GM23338 (cell line): ENCODE measurements at regions not wholly inside any gene's neighbourhood (a gene's known extent, or its start where the extent isn't known, plus 50 kb on each side); places are given as distances from the start of the nearest gene placed in this dataset.

ENCODE experiments used
- ATAC-seq: fragments of 200-7000 bp; cut with Tn5 transposase; 3 replicates; pipeline ENCODE4 v1.9.1; 2020
- DNase-seq: peaks from one replicate; pipeline ENCODE4 v3.0.0-alpha.2; 2015; ENCODE audit warnings: low spot score
- H2AFZ ChIP-seq: fragments of 200-600 bp; sonication (generic); 2 replicates; pipeline ENCODE4 v1.8.0; 2016; ENCODE audit warnings: antibody characterized with exemption, mild to moderate bottlenecking, moderate library complexity
- H3F3A ChIP-seq: fragments of 200-600 bp; sonication (generic); replicated peaks from 2 replicates; pipeline ENCODE4 v1.8.0; 2017; ENCODE audit warnings: antibody characterized with exemption, mixed run types, low read depth
- H3K27ac ChIP-seq: fragments of 200-600 bp; sonication (generic); 2 replicates; pipeline ENCODE4 v1.6.1; 2016; ENCODE audit warnings: low read depth
- H3K27me3 ChIP-seq: fragments of 200-600 bp; sonication (generic); 2 replicates; pipeline ENCODE4 v1.8.0; 2016; ENCODE audit warnings: mild to moderate bottlenecking, mixed run types, moderate library complexity; ENCODE audit not compliant: insufficient read depth
- H3K36me3 ChIP-seq: fragments of 200-600 bp; sonication (generic); 2 replicates; pipeline ENCODE4 v1.8.0; 2016; ENCODE audit warnings: mild to moderate bottlenecking; ENCODE audit not compliant: insufficient read depth
- H3K4me1 ChIP-seq: fragments of 200-600 bp; sonication (generic); 2 replicates; pipeline ENCODE4 v1.8.0; 2016; ENCODE audit warnings: mild to moderate bottlenecking, moderate library complexity; ENCODE audit not compliant: insufficient read depth
- H3K4me2 ChIP-seq: fragments of 200-600 bp; sonication (generic); 2 replicates; pipeline ENCODE4 v1.7.1; 2017; ENCODE audit warnings: mixed run types
- H3K4me3 ChIP-seq: fragments of 200-600 bp; sonication (generic); 2 replicates; pipeline ENCODE4 v1.6.1; 2016; ENCODE audit warnings: mixed run types
- H3K79me2 ChIP-seq: fragments of 200-600 bp; sonication (generic); replicated peaks from 2 replicates; pipeline ENCODE4 v1.8.0; 2017; ENCODE audit warnings: mild to moderate bottlenecking; ENCODE audit not compliant: insufficient read depth
- H3K9me2 ChIP-seq: fragments of 200-600 bp; sonication (generic); 2 replicates; pipeline ENCODE4 v1.8.0; 2017; ENCODE audit not compliant: insufficient read depth
- H4K20me1 ChIP-seq: fragments of 200-600 bp; sonication (generic); replicated peaks from 2 replicates; pipeline ENCODE4 v1.8.0; 2017; ENCODE audit warnings: mild to moderate bottlenecking; ENCODE audit not compliant: insufficient read depth
- H3K27ac Mint-ChIP-seq: 2 replicates; pipeline ENCODE4 v1.8.0; 2020; ENCODE audit warnings: inconsistent platforms, mild to moderate bottlenecking, moderate library complexity, mixed read lengths
- H3K27me3 Mint-ChIP-seq: 3 replicates; pipeline ENCODE4 v1.8.0; 2022; ENCODE audit warnings: low read depth, mild to moderate bottlenecking, moderate library complexity, mixed read lengths, inconsistent platforms; ENCODE audit not compliant: insufficient read depth, poor library complexity
- H3K36me3 Mint-ChIP-seq: 3 replicates; pipeline ENCODE4 v1.8.0; 2021; ENCODE audit warnings: low read depth, mild to moderate bottlenecking, inconsistent platforms, moderate library complexity, mixed read lengths
- H3K4me1 Mint-ChIP-seq: 3 replicates; pipeline ENCODE4 v1.8.0; 2020; ENCODE audit warnings: mild to moderate bottlenecking, inconsistent platforms, mixed read lengths
- H3K4me3 Mint-ChIP-seq: 3 replicates; pipeline ENCODE4 v1.8.0; 2021; ENCODE audit warnings: moderate library complexity, mild to moderate bottlenecking, inconsistent platforms, mixed read lengths
- H3K9me3 Mint-ChIP-seq: 3 replicates; pipeline ENCODE4 v1.8.0; 2020; ENCODE audit warnings: moderate library complexity, mild to moderate bottlenecking, inconsistent platforms, mixed read lengths
- CREB1 ChIP-seq: fragments of 250-450 bp; sonication (Bioruptor Pico); IDR thresholded peaks from 2 replicates; pipeline ENCODE4 v1.5.0; 2020; ENCODE audit warnings: low read depth, mild to moderate bottlenecking, moderate library complexity
- CTCF ChIP-seq, 2 experiments: fragments of 200-600 bp in 1 of 2; sonication (generic) in 1 of 2; conservative IDR thresholded peaks; 2 replicates each; pipeline versions ENCODE4 v1.5.1 to v1.6.1; 2016 to 2017; ENCODE audit warnings: antibody characterized with exemption in 2 of 2, low read depth in 2 of 2, mild to moderate bottlenecking in 2 of 2, moderate library complexity in 1 of 2
- EZH2 ChIP-seq: fragments of 200-600 bp; sonication (generic); IDR thresholded peaks from one replicate; pipeline ENCODE4 v1.8.0; 2017; ENCODE audit warnings: antibody characterized with exemption, mild to moderate bottlenecking, low read depth; ENCODE audit not compliant: unreplicated experiment
- JUNB ChIP-seq: IDR thresholded peaks from one replicate; pipeline ENCODE4 v1.6.1; 2016; ENCODE audit warnings: antibody characterized with exemption; ENCODE audit not compliant: unreplicated experiment
- STAT1 ChIP-seq: IDR thresholded peaks from one replicate; pipeline ENCODE4 v1.6.1; 2016; ENCODE audit warnings: antibody characterized with exemption; ENCODE audit not compliant: unreplicated experiment
- ZNF114 ChIP-seq: fragments of 250-450 bp; sonication (Bioruptor Pico); IDR thresholded peaks from 2 replicates; pipeline ENCODE4 v1.5.0; 2020; ENCODE audit warnings: mild to moderate bottlenecking, moderate library complexity
- ZNF462 ChIP-seq: fragments of 250-450 bp; sonication (Bioruptor Pico); IDR thresholded peaks from 2 replicates; pipeline ENCODE4 v1.5.0; 2020; ENCODE audit warnings: mild to moderate bottlenecking, moderate library complexity

- TF ChIP-seq ZNF462, result no peak
- TF ChIP-seq CTCF (conservative IDR thresholded peaks at IDR 0.05; ENCODE audit: low read depth in 2 of 2), result no peak
- no peak for TF ChIP-seq CREB1 (CRISPR knock-in tag)
- TF ChIP-seq EZH2, result no peak
- TF ChIP-seq JUNB, result no peak
- TF ChIP-seq ZNF114 (CRISPR knock-in tag), result no peak
Observed at GRCh38 chr5:82353522-82353921, 75.4 kb upstream of the RPS23 start (continued).

- no peak overlapping the region for H3K27ac ChIP-seq
- no peak for ATAC-seq
- no peaks in the 10 kb centered on the region for H3K36me3 Mint-ChIP-seq
- TF ChIP-seq CTCF (conservative IDR thresholded peaks at IDR 0.05; ENCODE audit: low read depth in 2 of 2), result no peak
- no peak for TF ChIP-seq STAT1
- TF ChIP-seq ZNF114 (CRISPR knock-in tag), result no peak
Observed at GRCh38 chr5:82352146-82352791, 74.1 kb upstream of the RPS23 start.

More at GRCh38 chr5:82352146-82352791, 74.1 kb upstream of the RPS23 start:
- Histone ChIP-seq H3K4me2 (no peak overlapping the region), H3K36me3 (no peaks in the 10 kb centered on the region), H3K79me2 (no peaks in the 10 kb centered on the region), H3K27me3 (no peaks in the 10 kb centered on the region), H2AFZ (no peak overlapping the region), H3K4me3 (no peak overlapping the region), H4K20me1 (no peaks in the 10 kb centered on the region), H3F3A (no peaks in the 10 kb centered on the region), H3K9me2 (no peaks in the 10 kb centered on the region; the same call in 1 of the 2 replicates), H3K4me1 (no peaks in the 10 kb centered on the region)
- DNase-seq, result no peak
- Mint-ChIP-seq H3K4me1 (peaks cover 16% of the 10 kb centered on the region), H3K27ac (no peak overlapping the region), H3K27me3 (no peaks in the 10 kb centered on the region), H3K4me3 (no peak overlapping the region), H3K9me3 (no peaks in the 10 kb centered on the region)
